ENCODE measurements at regions not wholly inside any gene's neighbourhood (a gene's known extent, or its start where the extent isn't known, plus 50 kb on each side); places are given as distances from the start of the nearest gene placed in this dataset.

GRCh38 chr3:30258426-30259392, 347.7 kb upstream of the TGFBR2 start:
- H3K9me3 Mint-ChIP-seq, result peaks cover 0 to 2% (median 0%) of the 10 kb centered on the region in 8 donors
- H3K4me1 Mint-ChIP-seq, result peaks cover 9 to 16% (median 13%) of the 10 kb centered on the region in 4 donors
- Histone ChIP-seq H3K4me1 (ENCODE audit: insufficient read depth, low read length) (no peaks in the 10 kb centered on the region), H3K27me3 (ENCODE audit: insufficient read depth, low read length) (no peaks in the 10 kb centered on the region), H3K27ac (ENCODE audit: low read depth, low read length) (no peak overlapping the region), H3K36me3 (ENCODE audit: insufficient read depth, low read length) (no peaks in the 10 kb centered on the region), H3K4me3 (ENCODE audit: low read length in 2 of 2) (no peak overlapping the region), H3K9me3 (ENCODE audit: control insufficient read depth in 1 of 2, low read length in 2 of 2) (no peaks in the 10 kb centered on the region)
- no peak for DNase-seq
- no peak overlapping the region for H3K4me3 Mint-ChIP-seq
- ChIA-PET CTCF (ENCODE audit: partially characterized antibody) (no interaction called here), POLR2A (ENCODE audit: partially characterized antibody) (no interaction called here)
- H3K36me3 Mint-ChIP-seq, result no peaks in the 10 kb centered on the region
- no peaks in the 10 kb centered on the region for H3K27me3 Mint-ChIP-seq
- intact Hi-C loops (cut with micrococcal nuclease), result no loop called here
- H3K27ac Mint-ChIP-seq, result no peak overlapping the region

- Mint-ChIP-seq H3K27me3 (no peaks in the 10 kb centered on the region), H3K36me3 (peaks cover 0 to 3% of the 10 kb centered on the region in 2 donors), H3K4me1 (peaks cover 10 to 20% (median 14%) of the 10 kb centered on the region in 4 donors), H3K27ac (no peak overlapping the region), H3K4me3 (no peak overlapping the region), H3K9me3 (peaks cover 0 to 8% (median 3%) of the 10 kb centered on the region in 8 donors)
- no peak overlapping the region for H3K27ac ChIP-seq (ENCODE audit: low read depth, low read length)
- H3K4me1 ChIP-seq (ENCODE audit: insufficient read depth, low read length), result no peaks in the 10 kb centered on the region
- H3K9me3 ChIP-seq (ENCODE audit: control insufficient read depth in 1 of 2, low read length in 2 of 2), result no peaks in the 10 kb centered on the region
- H3K36me3 ChIP-seq (ENCODE audit: insufficient read depth, low read length), result no peaks in the 10 kb centered on the region
- H3K4me3 ChIP-seq (ENCODE audit: low read length in 2 of 2), result no peak overlapping the region
- H3K27me3 ChIP-seq (ENCODE audit: insufficient read depth, low read length), result no peaks in the 10 kb centered on the region
- intact Hi-C loops (cut with micrococcal nuclease), result no loop called here
- CTCF ChIA-PET (ENCODE audit: partially characterized antibody), result no interaction called here
- no peak for DNase-seq
- POLR2A ChIA-PET (ENCODE audit: partially characterized antibody), result interaction anchor here (0.7 kb wide), 1 partner anchor 11 kb away, joined by 3 read pairs; no protein-coding TSS in a partner anchor
These were observed 346.7 kb upstream of the TGFBR2 start for GRCh38 chr3:30259730-30260129.

- no peak for DNase-seq
- H3K27me3 Mint-ChIP-seq, result no peaks in the 10 kb centered on the region
- intact Hi-C loops (cut with micrococcal nuclease), result no loop called here
- no peak overlapping the region for H3K27ac Mint-ChIP-seq
- H3K27ac ChIP-seq (ENCODE audit: low read depth, low read length), result no peak overlapping the region
- H3K4me3 Mint-ChIP-seq, result no peak overlapping the region
- no peaks in the 10 kb centered on the region for H3K9me3 ChIP-seq (ENCODE audit: control insufficient read depth in 1 of 2, low read length in 2 of 2)
- CTCF ChIA-PET (ENCODE audit: partially characterized antibody), result interaction anchor here (2.8 kb wide), 1 partner anchor 63 kb away, joined by 12 read pairs; no protein-coding TSS in a partner anchor
- no peaks in the 10 kb centered on the region for H3K36me3 ChIP-seq (ENCODE audit: insufficient read depth, low read length)
- peaks cover 2 to 16% (median 11%) of the 10 kb centered on the region in 8 donors for H3K9me3 Mint-ChIP-seq
- no peaks in the 10 kb centered on the region for H3K4me1 ChIP-seq (ENCODE audit: insufficient read depth, low read length)
- H3K36me3 Mint-ChIP-seq, result peaks cover 2 to 8% of the 10 kb centered on the region in 2 donors
- H3K4me3 ChIP-seq (ENCODE audit: low read length in 2 of 2), result no peak overlapping the region
- H3K4me1 Mint-ChIP-seq, result peaks cover 10 to 20% (median 12%) of the 10 kb centered on the region in 4 donors
- POLR2A ChIA-PET (ENCODE audit: partially characterized antibody), result no interaction called here
- no peaks in the 10 kb centered on the region for H3K27me3 ChIP-seq (ENCODE audit: insufficient read depth, low read length)
These were observed 345.6 kb upstream of the TGFBR2 start for GRCh38 chr3:30260762-30261161.

- Histone ChIP-seq H3K36me3 (ENCODE audit: insufficient read depth, low read length) (no peaks in the 10 kb centered on the region), H3K4me1 (ENCODE audit: insufficient read depth, low read length) (no peaks in the 10 kb centered on the region), H3K27me3 (ENCODE audit: insufficient read depth, low read length) (no peaks in the 10 kb centered on the region), H3K9me3 (ENCODE audit: control insufficient read depth in 1 of 2, low read length in 2 of 2) (no peaks in the 10 kb centered on the region), H3K27ac (ENCODE audit: low read depth, low read length) (no peak overlapping the region), H3K4me3 (ENCODE audit: low read length in 2 of 2) (no peak overlapping the region)
- no peak for DNase-seq
- intact Hi-C loops (cut with micrococcal nuclease), result no loop called here
- H3K4me1 Mint-ChIP-seq, result peaks cover 10 to 20% (median 12%) of the 10 kb centered on the region in 4 donors
- no peak overlapping the region for H3K4me3 Mint-ChIP-seq
- no peaks in the 10 kb centered on the region for H3K27me3 Mint-ChIP-seq
- peaks cover 0 to 18% (median 11%) of the 10 kb centered on the region in 8 donors for H3K9me3 Mint-ChIP-seq
- peaks cover 2 to 8% of the 10 kb centered on the region in 2 donors for H3K36me3 Mint-ChIP-seq
- ChIA-PET CTCF (ENCODE audit: partially characterized antibody) (interaction anchor here (1.4 kb wide), 1 partner anchor 430 kb away, joined by 3 read pairs; no protein-coding TSS in a partner anchor), POLR2A (ENCODE audit: partially characterized antibody) (no interaction called here)
- H3K27ac Mint-ChIP-seq, result peak overlapping the region in 2 of 7 donors; percentile 19 to 74
These were observed 343.0 kb upstream of the TGFBR2 start for GRCh38 chr3:30263238-30263924.

GRCh38 chr3:30263925-30264313, 342.5 kb upstream of the TGFBR2 start:
- no peaks in the 10 kb centered on the region for H3K4me1 ChIP-seq (ENCODE audit: insufficient read depth, low read length)
- peaks cover 10 to 20% (median 12%) of the 10 kb centered on the region in 4 donors for H3K4me1 Mint-ChIP-seq
- intact Hi-C loops (cut with micrococcal nuclease), result no loop called here
- no peak for DNase-seq
- H3K27me3 Mint-ChIP-seq, result no peaks in the 10 kb centered on the region
- H3K36me3 Mint-ChIP-seq, result peaks cover 2 to 8% of the 10 kb centered on the region in 2 donors
- ChIA-PET POLR2A (ENCODE audit: partially characterized antibody) (no interaction called here), CTCF (ENCODE audit: partially characterized antibody) (no interaction called here)
- H3K9me3 Mint-ChIP-seq, result peaks cover 0 to 18% (median 11%) of the 10 kb centered on the region in 8 donors
- H3K27ac ChIP-seq (ENCODE audit: low read depth, low read length), result no peak overlapping the region
- no peaks in the 10 kb centered on the region for H3K36me3 ChIP-seq (ENCODE audit: insufficient read depth, low read length)
- peak overlapping the region in 2 of 7 donors; percentile 19 to 45 for H3K27ac Mint-ChIP-seq
- H3K9me3 ChIP-seq (ENCODE audit: control insufficient read depth in 1 of 2, low read length in 2 of 2), result no peaks in the 10 kb centered on the region
- no peak overlapping the region for H3K4me3 ChIP-seq (ENCODE audit: low read length in 2 of 2)
- no peak overlapping the region for H3K4me3 Mint-ChIP-seq
- H3K27me3 ChIP-seq (ENCODE audit: insufficient read depth, low read length), result no peaks in the 10 kb centered on the region

- Mint-ChIP-seq H3K27me3 (no peaks in the 10 kb centered on the region), H3K4me1 (peaks cover 10 to 20% (median 12%) of the 10 kb centered on the region in 4 donors), H3K9me3 (peaks cover 0 to 18% (median 11%) of the 10 kb centered on the region in 8 donors), H3K36me3 (peaks cover 2 to 8% of the 10 kb centered on the region in 2 donors), H3K27ac (no peak overlapping the region), H3K4me3 (no peak overlapping the region)
- Histone ChIP-seq H3K27me3 (ENCODE audit: insufficient read depth, low read length) (no peaks in the 10 kb centered on the region), H3K27ac (ENCODE audit: low read depth, low read length) (no peak overlapping the region), H3K36me3 (ENCODE audit: insufficient read depth, low read length) (no peaks in the 10 kb centered on the region), H3K4me1 (ENCODE audit: insufficient read depth, low read length) (no peaks in the 10 kb centered on the region), H3K4me3 (ENCODE audit: low read length in 2 of 2) (no peak overlapping the region), H3K9me3 (ENCODE audit: control insufficient read depth in 1 of 2, low read length in 2 of 2) (no peaks in the 10 kb centered on the region)
- ChIA-PET POLR2A (ENCODE audit: partially characterized antibody) (no interaction called here), CTCF (ENCODE audit: partially characterized antibody) (no interaction called here)
- intact Hi-C loops (cut with micrococcal nuclease), result no loop called here
- no peak for DNase-seq
These were observed 339.9 kb upstream of the TGFBR2 start for GRCh38 chr3:30266524-30266923.

- no peaks in the 10 kb centered on the region for H3K27me3 ChIP-seq (ENCODE audit: insufficient read depth, low read length)
- POLR2A ChIA-PET (ENCODE audit: partially characterized antibody), result no interaction called here
- DNase-seq, result no peak
- no peaks in the 10 kb centered on the region for H3K9me3 ChIP-seq (ENCODE audit: control insufficient read depth in 1 of 2, low read length in 2 of 2)
- Mint-ChIP-seq H3K36me3 (peaks cover 2 to 8% of the 10 kb centered on the region in 2 donors), H3K4me1 (peaks cover 3 to 8% (median 5%) of the 10 kb centered on the region in 4 donors), H3K27me3 (no peaks in the 10 kb centered on the region), H3K27ac (no peak overlapping the region), H3K9me3 (peaks cover 0 to 18% (median 11%) of the 10 kb centered on the region in 8 donors), H3K4me3 (no peak overlapping the region)
- no peak overlapping the region for H3K4me3 ChIP-seq (ENCODE audit: low read length in 2 of 2)
- no peaks in the 10 kb centered on the region for H3K36me3 ChIP-seq (ENCODE audit: insufficient read depth, low read length)
- H3K27ac ChIP-seq (ENCODE audit: low read depth, low read length), result no peak overlapping the region
- intact Hi-C loops (cut with micrococcal nuclease), result no loop called here
- no peaks in the 10 kb centered on the region for H3K4me1 ChIP-seq (ENCODE audit: insufficient read depth, low read length)
- CTCF ChIA-PET (ENCODE audit: partially characterized antibody), result no interaction called here
These were observed 338.1 kb upstream of the TGFBR2 start for GRCh38 chr3:30268288-30268687.
